A673 (cell line): ENCODE measurements at regions not wholly inside any gene's neighbourhood (a gene's known extent, or its start where the extent isn't known, plus 50 kb on each side); places are given as distances from the start of the nearest gene placed in this dataset.

Experiments
- BruUV-seq: library from RNA; stranded (reverse); fragments of 400-500 nt; replicated peaks from 2 replicates; lab custom pipeline; 2021; lab: Mats Ljungman, UMichigan
- CTCF ChIA-PET: fragments of 300-600 bp; sonication (Branson Sonifier 250); formaldehyde crosslinking; loops from one replicate; lab custom pipeline; 2022; ENCODE audit warnings: antibody characterized with exemption; lab: Charles Lee
- POLR2A ChIA-PET: fragments of 300-600 bp; sonication (Branson Sonifier 250); formaldehyde crosslinking; loops from one replicate; lab custom pipeline; 2022; ENCODE audit warnings: antibody characterized with exemption; ENCODE audit not compliant: low non-redundant PET; lab: Charles Lee
- DNase-seq: peaks from one replicate; pipeline ENCODE4 v3.0.0-alpha.2; 2015; ENCODE audit warnings: low spot score
- H3K27ac ChIP-seq: fragments of 200-600 bp; sonication (generic); 2 replicates; pipeline ENCODE4 v1.5.1; 2016; ENCODE audit warnings: mixed run types, low read depth, mild to moderate bottlenecking, mixed read lengths, antibody characterized with exemption, low read length; ENCODE audit not compliant: poor library complexity, severe bottlenecking
- H3K27me3 ChIP-seq: fragments of 200-600 bp; sonication (generic); replicated peaks from 2 replicates; pipeline ENCODE4 v1.6.1; 2017; ENCODE audit warnings: mixed run types, low read depth, mild to moderate bottlenecking, mixed read lengths, antibody characterized with exemption, low read length; ENCODE audit not compliant: insufficient read depth, poor library complexity
- H3K36me3 ChIP-seq: fragments of 200-600 bp; sonication (generic); 2 replicates; pipeline ENCODE4 v1.6.1; 2016; ENCODE audit warnings: mixed run types, mild to moderate bottlenecking, mixed read lengths, antibody characterized with exemption, low read length; ENCODE audit not compliant: insufficient read depth, poor library complexity, severe bottlenecking
- H3K4me1 ChIP-seq: fragments of 200-600 bp; sonication (generic); 2 replicates; pipeline ENCODE4 v1.6.1; 2017; ENCODE audit warnings: mixed run types, mild to moderate bottlenecking, mixed read lengths, antibody characterized with exemption, low read length; ENCODE audit not compliant: insufficient read depth, poor library complexity, severe bottlenecking
- H3K4me3 ChIP-seq: fragments of 200-600 bp; sonication (generic); 2 replicates; pipeline ENCODE4 v1.5.1; 2016; ENCODE audit warnings: low read depth, mixed run types, mild to moderate bottlenecking, mixed read lengths, low read length; ENCODE audit not compliant: poor library complexity, severe bottlenecking
- H3K9me3 ChIP-seq: fragments of 200-600 bp; sonication (generic); 2 replicates; pipeline ENCODE4 v1.6.1; 2016; ENCODE audit warnings: mixed run types, low read depth, mild to moderate bottlenecking, mixed read lengths, antibody characterized with exemption, low read length; ENCODE audit not compliant: poor library complexity, severe bottlenecking
- CTCF ChIP-seq: fragments of 300-800, 200-600 bp; sonication (generic); conservative IDR thresholded peaks from 2 replicates; pipeline ENCODE4 v1.5.1; 2017; ENCODE audit warnings: low read depth, mild to moderate bottlenecking, antibody characterized with exemption, low read length, moderate library complexity, mixed read lengths
- EZH2 ChIP-seq: fragments of 200-600 bp; sonication (generic); IDR thresholded peaks from 2 replicates; pipeline ENCODE4 v1.6.1; 2017; ENCODE audit warnings: borderline replicate concordance, low read depth, mild to moderate bottlenecking, mixed read lengths, antibody characterized with exemption, low read length; ENCODE audit not compliant: poor library complexity, severe bottlenecking
- intact Hi-C: fragments of 100-400 bp; cut with micrococcal nuclease; formaldehyde crosslinking; loops from one replicate; pipeline ENCODE4 v1.10.0; 2022; ENCODE audit not compliant: unreplicated experiment

- H3K4me1 ChIP-seq = no peaks in the 10 kb centered on the region
- CTCF ChIA-PET = no interaction called here
- TF ChIP-seq EZH2 (no peak), CTCF (no peak)
- POLR2A ChIA-PET = no interaction called here
- no peaks in the 10 kb centered on the region for H3K36me3 ChIP-seq
- no peak overlapping the region for H3K4me3 ChIP-seq
- BruUV-seq = no TSS peak
- intact Hi-C loops = no loop called here
- H3K27me3 ChIP-seq = no peaks in the 10 kb centered on the region
- no peaks in the 10 kb centered on the region for H3K9me3 ChIP-seq
- no peak overlapping the region for H3K27ac ChIP-seq
- no peak for DNase-seq
Measured at GRCh38 chr11:21631991-21632390, 560.9 kb upstream of the ANO5 start.

- Histone ChIP-seq H3K9me3 (no peaks in the 10 kb centered on the region), H3K27ac (no peak overlapping the region), H3K4me3 (no peak overlapping the region), H3K27me3 (no peaks in the 10 kb centered on the region), H3K36me3 (no peaks in the 10 kb centered on the region), H3K4me1 (no peaks in the 10 kb centered on the region)
- TF ChIP-seq EZH2 (no peak), CTCF (no peak)
- intact Hi-C loops = no loop called here
- POLR2A ChIA-PET = no interaction called here
- CTCF ChIA-PET = no interaction called here
- BruUV-seq = no TSS peak
- no peak for DNase-seq
Measured at GRCh38 chr11:21634491-21634890, 558.4 kb upstream of the ANO5 start.

- Histone ChIP-seq H3K4me3 (no peak overlapping the region), H3K36me3 (no peaks in the 10 kb centered on the region), H3K4me1 (no peaks in the 10 kb centered on the region), H3K27ac (no peak overlapping the region), H3K27me3 (no peaks in the 10 kb centered on the region), H3K9me3 (no peaks in the 10 kb centered on the region)
- CTCF ChIA-PET = no interaction called here
- no peak for DNase-seq
- BruUV-seq = no TSS peak
- POLR2A ChIA-PET = no interaction called here
- intact Hi-C loops = no loop called here
- TF ChIP-seq EZH2 = no peak
- TF ChIP-seq CTCF = no peak
Measured at GRCh38 chr11:21634956-21635355, 557.9 kb upstream of the ANO5 start.
